SK-N-MC (cell line): ENCODE measurements at regions not wholly inside any gene's neighbourhood (a gene's known extent, or its start where the extent isn't known, plus 50 kb on each side); places are given as distances from the start of the nearest gene placed in this dataset.

Experiments
- EZH2 ChIP-seq: fragments of 200-600 bp; sonication (generic); IDR thresholded peaks from one replicate; pipeline ENCODE4 v1.6.1; 2017; ENCODE audit warnings: antibody characterized with exemption
- POLR2AphosphoS5 ChIP-seq: IDR thresholded peaks from 2 replicates; pipeline ENCODE4 v1.6.1; 2012; ENCODE audit warnings: mild to moderate bottlenecking, low read depth, low read length, borderline replicate concordance

DNA sequence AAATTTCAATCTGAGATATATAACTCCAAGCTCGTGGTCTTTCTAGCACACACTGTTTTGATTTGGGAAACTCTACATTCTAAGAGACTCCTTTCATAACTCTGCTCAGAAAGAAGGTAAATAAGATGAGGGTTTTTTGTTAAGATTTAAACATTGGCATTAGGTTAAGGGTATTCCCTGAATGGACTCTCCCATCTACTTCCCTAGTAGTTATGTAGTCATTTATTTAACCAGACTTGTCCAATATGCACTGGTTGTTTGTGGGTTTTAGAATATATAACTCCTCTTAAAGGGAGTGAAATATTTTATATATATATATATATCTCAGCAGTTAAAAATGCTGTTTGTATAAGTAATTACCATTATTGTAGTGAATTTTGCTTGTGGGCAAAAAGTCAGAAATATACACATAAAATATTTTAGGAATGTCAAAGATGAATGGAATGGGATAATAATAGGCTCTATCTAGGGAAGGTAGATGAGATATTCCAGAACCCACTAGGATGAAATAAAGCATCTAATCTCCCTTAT lies 61.5 kb upstream of the WDR75 start:
- TF ChIP-seq POLR2AphosphoS5 (no peak), EZH2 (no peak)
